Neural cell (in vitro differentiated cells): ENCODE measurements at regions not wholly inside any gene's neighbourhood (a gene's known extent, or its start where the extent isn't known, plus 50 kb on each side); places are given as distances from the start of the nearest gene placed in this dataset.

ENCODE experiments used
- H2AFZ ChIP-seq: fragments of 200-600, 300-800 bp; sonication (generic), shearing (Covaris generic); 2 replicates; pipeline ENCODE4 v1.6.0; 2014; ENCODE audit warnings: low read depth, mild to moderate bottlenecking, antibody characterized with exemption, low read length, moderate library complexity
- H3F3A ChIP-seq: fragments of 200-600 bp; shearing (Covaris generic); 2 replicates; pipeline ENCODE4 v1.6.1; 2016; ENCODE audit warnings: mild to moderate bottlenecking, moderate library complexity, mixed read lengths, antibody characterized with exemption, low read length; ENCODE audit not compliant: insufficient read depth, poor library complexity, severe bottlenecking
- H3K27ac ChIP-seq: fragments of 200-600, 300-800 bp; sonication (generic), shearing (Covaris generic); 2 replicates; pipeline ENCODE4 v1.5.1; 2014; ENCODE audit warnings: mild to moderate bottlenecking, low read length, moderate library complexity
- H3K27me3 ChIP-seq: fragments of 300-800, 200-600 bp; sonication (generic), shearing (Covaris generic); 2 replicates; pipeline ENCODE4 v1.6.0; 2014; ENCODE audit warnings: mild to moderate bottlenecking, low read depth, low read length, moderate library complexity; ENCODE audit not compliant: insufficient read depth
- H3K36me3 ChIP-seq: fragments of 300-800, 200-600 bp; sonication (generic), shearing (Covaris generic); 2 replicates; pipeline ENCODE4 v1.5.1; 2014; ENCODE audit warnings: mild to moderate bottlenecking, antibody characterized with exemption, low read length, moderate library complexity; ENCODE audit not compliant: insufficient read depth
- H3K4me2 ChIP-seq: fragments of 300-800, 200-600 bp; sonication (generic), shearing (Covaris generic); 2 replicates; pipeline ENCODE4 v1.6.0; 2014; ENCODE audit warnings: mild to moderate bottlenecking, low read length
- H3K4me3 ChIP-seq: fragments of 300-800, 200-600 bp; sonication (generic), shearing (Covaris generic); 2 replicates; pipeline ENCODE4 v1.5.1; 2014; ENCODE audit warnings: mild to moderate bottlenecking, low read length, moderate library complexity
- H3K79me2 ChIP-seq: fragments of 200-600 bp; shearing (Covaris generic); replicated peaks from 2 replicates; pipeline ENCODE4 v1.6.0; 2014; ENCODE audit warnings: mild to moderate bottlenecking, low read length, moderate library complexity; ENCODE audit not compliant: insufficient read depth
- H3K9ac ChIP-seq: fragments of 300-800, 200-600 bp; sonication (generic), shearing (Covaris generic); 2 replicates; pipeline ENCODE4 v1.6.1; 2016; ENCODE audit warnings: mild to moderate bottlenecking, low read length, mixed read lengths
- H3K9me2 ChIP-seq: fragments of 200-600 bp; shearing (Covaris generic); 2 replicates; pipeline ENCODE4 v1.6.1; 2016; ENCODE audit warnings: mild to moderate bottlenecking, low read length, mixed read lengths; ENCODE audit not compliant: insufficient read depth
- H3K9me3 ChIP-seq: fragments of 200-600, 300-800 bp; sonication (generic), shearing (Covaris generic); 2 replicates; pipeline ENCODE4 v1.6.1; 2016; ENCODE audit warnings: mild to moderate bottlenecking, mixed run types, low read length, moderate library complexity, mixed read lengths
- H4K20me1 ChIP-seq: fragments of 200-600 bp; shearing (Covaris generic); 2 replicates; pipeline ENCODE4 v1.6.1; 2016; ENCODE audit warnings: mild to moderate bottlenecking, mixed run types; ENCODE audit not compliant: insufficient read depth
- CTCF ChIP-seq: fragments of 450-650 bp; IDR thresholded peaks from 2 replicates; pipeline ENCODE4 v1.5.1; 2014; ENCODE audit warnings: antibody characterized with exemption, mild to moderate bottlenecking, moderate library complexity; ENCODE audit not compliant: poor library complexity, severe bottlenecking
- EP300 ChIP-seq: fragments of 450-650 bp; conservative IDR thresholded peaks from 2 replicates; pipeline ENCODE4 v1.6.1; 2014; ENCODE audit warnings: antibody characterized with exemption, mild to moderate bottlenecking, moderate library complexity; ENCODE audit not compliant: poor library complexity, severe bottlenecking
- EZH2 ChIP-seq: fragments of 200-600, 300-800 bp; shearing (Covaris generic), sonication (generic); IDR thresholded peaks from 2 replicates; pipeline ENCODE4 v1.6.1; 2014; ENCODE audit warnings: antibody characterized with exemption, low read length, borderline replicate concordance, mild to moderate bottlenecking; ENCODE audit not compliant: insufficient read depth, poor library complexity, severe bottlenecking
- MXI1 ChIP-seq: fragments of 450-650 bp; conservative IDR thresholded peaks from 2 replicates; pipeline ENCODE4 v1.6.1; 2014; ENCODE audit warnings: antibody characterized with exemption, mild to moderate bottlenecking; ENCODE audit not compliant: poor library complexity, severe bottlenecking
- POLR2AphosphoS5 ChIP-seq: IDR thresholded peaks from 2 replicates; pipeline ENCODE4 v1.6.1; 2012
- RAD21 ChIP-seq: fragments of 450-650 bp; conservative IDR thresholded peaks from 2 replicates; pipeline ENCODE4 v1.6.1; 2014; ENCODE audit warnings: antibody characterized with exemption, mild to moderate bottlenecking, moderate library complexity
- REST ChIP-seq: IDR thresholded peaks from 2 replicates; pipeline ENCODE4 v1.6.1; 2012; ENCODE audit warnings: borderline replicate concordance
- SMC3 ChIP-seq: fragments of 450-650 bp; conservative IDR thresholded peaks from 2 replicates; pipeline ENCODE4 v1.6.1; 2014; ENCODE audit warnings: antibody characterized with exemption, mild to moderate bottlenecking, moderate library complexity; ENCODE audit not compliant: poor library complexity
- TAF1 ChIP-seq: IDR thresholded peaks from 2 replicates; pipeline ENCODE4 v1.6.1; 2012; ENCODE audit warnings: low read depth

- Histone ChIP-seq H3K36me3 (no peaks in the 10 kb centered on the region), H3K4me3 (no peak overlapping the region), H3K79me2 (no peaks in the 10 kb centered on the region), H3F3A (no peaks in the 10 kb centered on the region), H3K9ac (no peak overlapping the region), H2AFZ (no peak overlapping the region), H3K27ac (no peak overlapping the region), H3K9me3 (no peaks in the 10 kb centered on the region), H3K9me2 (no peaks in the 10 kb centered on the region), H3K27me3 (no peaks in the 10 kb centered on the region), H3K4me2 (no peak overlapping the region), H4K20me1 (no peaks in the 10 kb centered on the region)
- TF ChIP-seq RAD21 (no peak), EP300 (no peak), REST (no peak), TAF1 (no peak), MXI1 (no peak), CTCF (no peak), EZH2 (no peak), SMC3 (no peak), POLR2AphosphoS5 (no peak)
These were observed 73.0 kb upstream of the BACH2 start for GRCh38 chr6:90369651-90370050.

- H3K79me2 ChIP-seq = no peaks in the 10 kb centered on the region
- H3K9me3 ChIP-seq = no peaks in the 10 kb centered on the region
- no peaks in the 10 kb centered on the region for H3K27me3 ChIP-seq
- no peaks in the 10 kb centered on the region for H4K20me1 ChIP-seq
- no peaks in the 10 kb centered on the region for H3K36me3 ChIP-seq
- H3K4me3 ChIP-seq = no peak overlapping the region
- H3K9ac ChIP-seq = no peak overlapping the region
- no peak overlapping the region for H3K27ac ChIP-seq
- H3K9me2 ChIP-seq = no peaks in the 10 kb centered on the region
- TF ChIP-seq MXI1 (no peak), REST (no peak), POLR2AphosphoS5 (no peak), RAD21 (no peak)
- H3F3A ChIP-seq = no peaks in the 10 kb centered on the region
- no peak overlapping the region for H3K4me2 ChIP-seq
- H2AFZ ChIP-seq = no peak overlapping the region
These were observed 72.4 kb upstream of the BACH2 start for GRCh38 chr6:90369024-90369519.
